ENCODE measurements at regions not wholly inside any gene's neighbourhood (a gene's known extent, or its start where the extent isn't known, plus 50 kb on each side); places are given as distances from the start of the nearest gene placed in this dataset.

GRCh38 chrX:20319054-20319453 lies 52.3 kb upstream of the RPS6KA3 start:
- H3K4me3 ChIP-seq (replicated peaks; ENCODE audit: low read depth, low read length): no peak overlapping the region
- H3K36me3 ChIP-seq (ENCODE audit: control insufficient read depth, insufficient read depth, low read length): no peaks in the 10 kb centered on the region
- TF ChIP-seq CTCF (IDR thresholded peaks at IDR 0.05; ENCODE audit: insufficient read depth, low read length, poor library complexity, severe bottlenecking): no peak
- H3K27me3 ChIP-seq (replicated peaks; ENCODE audit: control insufficient read depth, insufficient read depth, low read length): no peaks in the 10 kb centered on the region
- no peak for DNase-seq (ENCODE audit: extremely low read depth, insufficient read length)

- TF ChIP-seq CTCF (IDR thresholded peaks at IDR 0.05; ENCODE audit: insufficient read depth, low read length, poor library complexity, severe bottlenecking): no peak
- no peaks in the 10 kb centered on the region for H3K27me3 ChIP-seq (replicated peaks; ENCODE audit: control insufficient read depth, insufficient read depth, low read length)
- no peaks in the 10 kb centered on the region for H3K36me3 ChIP-seq (ENCODE audit: control insufficient read depth, insufficient read depth, low read length)
- no peak overlapping the region for H3K4me3 ChIP-seq (replicated peaks; ENCODE audit: low read depth, low read length)
- DNase-seq (ENCODE audit: extremely low read depth, insufficient read length): no peak
These were observed 51.2 kb upstream of the RPS6KA3 start for GRCh38 chrX:20317873-20318272.
